ENCODE measurements at regions not wholly inside any gene's neighbourhood (a gene's known extent, or its start where the extent isn't known, plus 50 kb on each side); places are given as distances from the start of the nearest gene placed in this dataset.

GRCh38 chr1:29690156-29690555, 453.8 kb downstream of the PTPRU start (continued):
- TF ChIP-seq CTCF (IDR thresholded peaks at IDR 0.05 in 2 of 3, conservative IDR thresholded peaks at IDR 0.05 in 1 of 3; ENCODE audit: control insufficient read depth in 2 of 3, extremely low read depth in 1 of 3, insufficient read depth in 1 of 3, low read depth in 3 of 3, low read length in 3 of 3) (no peak), TCF12 (IDR thresholded peaks at IDR 0.05; ENCODE audit: low read depth, low read length) (no peak), USF1 (IDR thresholded peaks at IDR 0.05; ENCODE audit: borderline replicate concordance, extremely low read length, insufficient read depth, low read depth, low read length) (no peak), BRCA1 (IDR thresholded peaks at IDR 0.05; ENCODE audit: low read depth, low read length) (no peak), TAF1 (IDR thresholded peaks at IDR 0.05; ENCODE audit: borderline replicate concordance, low read depth, low read length) (no peak)
- TF ChIP-seq, protein P1, sequence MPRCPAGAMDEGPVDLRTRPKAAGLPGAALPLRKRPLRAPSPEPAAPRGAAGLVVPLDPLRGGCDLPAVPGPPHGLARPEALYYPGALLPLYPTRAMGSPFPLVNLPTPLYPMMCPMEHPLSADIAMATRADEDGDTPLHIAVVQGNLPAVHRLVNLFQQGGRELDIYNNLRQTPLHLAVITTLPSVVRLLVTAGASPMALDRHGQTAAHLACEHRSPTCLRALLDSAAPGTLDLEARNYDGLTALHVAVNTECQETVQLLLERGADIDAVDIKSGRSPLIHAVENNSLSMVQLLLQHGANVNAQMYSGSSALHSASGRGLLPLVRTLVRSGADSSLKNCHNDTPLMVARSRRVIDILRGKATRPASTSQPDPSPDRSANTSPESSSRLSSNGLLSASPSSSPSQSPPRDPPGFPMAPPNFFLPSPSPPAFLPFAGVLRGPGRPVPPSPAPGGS (IDR thresholded peaks at IDR 0.05; ENCODE audit: borderline replicate concordance, insufficient read depth, low read depth, low read length, poor library complexity, severe bottlenecking) = no peak

- H3K4me3 ChIP-seq = no peak overlapping the region
- DNase-seq (ENCODE audit: low read depth, low spot score) = no peak
- no peaks in the 10 kb centered on the region for H3K79me2 ChIP-seq (ENCODE audit: control insufficient read depth, insufficient read depth, low read length)
- H3K4me1 ChIP-seq (ENCODE audit: control insufficient read depth, insufficient read depth, low read length) = peaks cover 28% of the 10 kb centered on the region
- no peak for TF ChIP-seq CHD1 (IDR thresholded peaks at IDR 0.05; ENCODE audit: low read depth, low read length)
- TF ChIP-seq RAD21 (IDR thresholded peaks at IDR 0.05; ENCODE audit: insufficient read depth, low read depth, low read length) = peak; percentile 44
- peak in 1 of 3 experiments; percentile 14; a peak in 1 of 6 replicates for TF ChIP-seq CTCF (IDR thresholded peaks at IDR 0.05 in 2 of 3, conservative IDR thresholded peaks at IDR 0.05 in 1 of 3; ENCODE audit: control insufficient read depth in 2 of 3, extremely low read depth in 1 of 3, insufficient read depth in 1 of 3, low read depth in 3 of 3, low read length in 3 of 3)
- FAIRE-seq = no peak
- no peaks in the 10 kb centered on the region for H3K27me3 ChIP-seq (replicated peaks in 1 of 2; ENCODE audit: control insufficient read depth in 2 of 2, insufficient read depth in 2 of 2, low read length in 1 of 2)
- H2AFZ ChIP-seq (ENCODE audit: control insufficient read depth, low read depth, low read length) = no peak overlapping the region
- WGBS (ENCODE audit: insufficient coverage, insufficient replicate concordance, low lambda C conversion rate, missing lambda C conversion rate) = 38% methylated on average over 13 of the region's 13 CpGs
- no peak overlapping the region for H3K9ac ChIP-seq (ENCODE audit: control insufficient read depth, insufficient read depth, low read length)
- ChIA-PET SMC1A (ENCODE audit: uncharacterized antibody, unreplicated experiment) (no interaction called here), POLR2A (no interaction called here), RAD21 (ENCODE audit: unreplicated experiment) (no interaction called here), CTCF (interaction anchor here (1.7 kb wide), 1 partner anchor 14 kb away, joined by 4 read pairs; no protein-coding TSS in a partner anchor)
- BruUV-seq (replicated peaks) = no TSS peak
- no peaks in the 10 kb centered on the region for H4K20me1 ChIP-seq (ENCODE audit: control insufficient read depth, insufficient read depth)
- in situ Hi-C loops (cut with MboI) (no loop called here), intact Hi-C loops (cut with micrococcal nuclease; ENCODE audit: unreplicated experiment) (no loop called here)
- ATAC-seq = no peak
- no peak overlapping the region for H3K27ac ChIP-seq (ENCODE audit: control insufficient read depth, insufficient read depth)
- H3K36me3 ChIP-seq (ENCODE audit: control insufficient read depth in 2 of 2, insufficient read depth in 2 of 2, low read length in 1 of 2) = no peaks in the 10 kb centered on the region
- H3K4me2 ChIP-seq (ENCODE audit: control insufficient read depth, insufficient read depth) = no peak overlapping the region
- no peaks in the 10 kb centered on the region for H3K9me3 ChIP-seq (replicated peaks; ENCODE audit: control insufficient read depth, insufficient read depth, low read length)
Observed at GRCh38 chr1:29689372-29690030, 453.2 kb downstream of the PTPRU start.
